ENCODE measurements at regions not wholly inside any gene's neighbourhood (a gene's known extent, or its start where the extent isn't known, plus 50 kb on each side); places are given as distances from the start of the nearest gene placed in this dataset.

DNA sequence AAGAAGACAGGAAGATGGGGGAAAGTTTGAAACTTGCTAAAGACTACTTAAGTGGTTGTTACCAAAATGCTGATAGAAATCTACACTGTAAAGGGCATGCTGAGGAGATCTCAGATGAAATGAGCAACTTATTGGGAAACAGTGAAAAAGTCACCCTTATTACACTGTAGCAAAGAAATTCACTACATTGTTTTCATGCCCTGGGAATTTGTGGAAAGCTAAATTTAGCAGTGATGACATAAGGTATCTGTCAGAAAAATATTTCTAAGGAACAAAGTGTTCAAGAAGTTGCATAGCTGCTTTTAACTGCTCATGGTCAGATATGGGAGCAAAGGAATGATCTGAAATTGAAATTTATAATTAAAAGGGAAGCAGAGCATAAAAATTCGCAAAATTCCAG lies 702.4 kb upstream of the LRRC4C start:
- TF ChIP-seq, protein P1, sequence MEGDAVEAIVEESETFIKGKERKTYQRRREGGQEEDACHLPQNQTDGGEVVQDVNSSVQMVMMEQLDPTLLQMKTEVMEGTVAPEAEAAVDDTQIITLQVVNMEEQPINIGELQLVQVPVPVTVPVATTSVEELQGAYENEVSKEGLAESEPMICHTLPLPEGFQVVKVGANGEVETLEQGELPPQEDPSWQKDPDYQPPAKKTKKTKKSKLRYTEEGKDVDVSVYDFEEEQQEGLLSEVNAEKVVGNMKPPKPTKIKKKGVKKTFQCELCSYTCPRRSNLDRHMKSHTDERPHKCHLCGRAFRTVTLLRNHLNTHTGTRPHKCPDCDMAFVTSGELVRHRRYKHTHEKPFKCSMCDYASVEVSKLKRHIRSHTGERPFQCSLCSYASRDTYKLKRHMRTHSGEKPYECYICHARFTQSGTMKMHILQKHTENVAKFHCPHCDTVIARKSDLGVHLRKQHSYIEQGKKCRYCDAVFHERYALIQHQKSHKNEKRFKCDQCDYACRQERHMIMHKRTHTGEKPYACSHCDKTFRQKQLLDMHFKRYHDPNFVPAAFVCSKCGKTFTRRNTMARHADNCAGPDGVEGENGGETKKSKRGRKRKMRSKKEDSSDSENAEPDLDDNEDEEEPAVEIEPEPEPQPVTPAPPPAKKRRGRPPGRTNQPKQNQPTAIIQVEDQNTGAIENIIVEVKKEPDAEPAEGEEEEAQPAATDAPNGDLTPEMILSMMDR (IDR thresholded peaks at IDR 0.05; ENCODE audit: low read depth, low read length): no peak
- Histone ChIP-seq H3K36me3 (no peaks in the 10 kb centered on the region), H3K4me1 (ENCODE audit: low read depth) (no peaks in the 10 kb centered on the region), H3K27me3 (no peaks in the 10 kb centered on the region), H3K9me3 (ENCODE audit: low read depth) (no peaks in the 10 kb centered on the region), H3K4me3 (no peak overlapping the region), H3K27ac (no peak overlapping the region)
- peak in 1 of 2 donors; percentile 83 for DNase-seq (ENCODE audit: low read depth in 1 of 2, low spot score in 1 of 2)

DNA sequence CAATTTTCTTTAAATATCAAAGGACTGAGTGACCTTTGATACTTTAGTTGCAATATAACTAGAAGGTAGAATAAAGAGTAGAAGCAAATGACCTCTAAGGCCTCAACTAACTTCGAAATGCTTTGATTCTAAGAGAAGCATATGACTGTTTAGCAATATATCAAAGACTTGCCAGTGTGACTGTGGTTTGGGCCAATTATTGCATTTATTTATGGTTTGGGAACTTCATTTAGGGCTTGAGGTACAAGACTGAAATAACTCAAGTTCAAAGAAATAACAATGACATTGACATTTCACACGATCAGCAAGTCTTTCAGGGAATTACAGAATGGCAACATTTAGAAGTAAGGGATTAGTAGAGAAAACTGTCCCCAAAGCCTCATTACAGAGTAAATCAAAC lies 709.7 kb upstream of the LRRC4C start:
- TF ChIP-seq, protein P1 (IDR thresholded peaks at IDR 0.05; ENCODE audit: low read depth, low read length): no peak
- H3K27me3 ChIP-seq: no peaks in the 10 kb centered on the region
- H3K27ac ChIP-seq: no peak overlapping the region
- no peak overlapping the region for H3K4me3 ChIP-seq
- no peaks in the 10 kb centered on the region for H3K4me1 ChIP-seq (ENCODE audit: low read depth)
- no peak for DNase-seq (ENCODE audit: low read depth in 1 of 2, low spot score in 1 of 2)
- no peaks in the 10 kb centered on the region for H3K9me3 ChIP-seq (ENCODE audit: low read depth)
- H3K36me3 ChIP-seq: no peaks in the 10 kb centered on the region

DNA sequence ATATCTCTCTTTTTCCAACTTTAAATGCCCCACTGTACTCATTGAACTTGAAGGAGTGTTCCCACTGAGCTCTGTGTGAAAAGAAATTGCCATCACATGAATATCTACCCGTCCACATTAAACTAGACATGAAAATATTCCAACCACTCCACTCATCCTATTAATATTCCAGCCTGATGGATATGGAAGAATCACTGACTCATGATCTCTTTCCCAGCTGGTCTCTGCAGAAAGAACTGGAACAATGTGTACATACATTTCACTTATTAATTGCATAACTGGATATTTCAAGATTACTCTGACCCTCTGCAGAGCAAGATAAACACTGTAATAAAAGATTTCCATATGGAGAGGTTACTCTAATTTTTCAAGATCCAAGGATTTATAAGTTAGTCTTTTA lies 711.1 kb upstream of the LRRC4C start:
- Histone ChIP-seq H3K9me3 (ENCODE audit: low read depth) (no peaks in the 10 kb centered on the region), H3K27me3 (no peaks in the 10 kb centered on the region), H3K4me3 (no peak overlapping the region), H3K36me3 (no peaks in the 10 kb centered on the region), H3K4me1 (ENCODE audit: low read depth) (no peaks in the 10 kb centered on the region), H3K27ac (no peak overlapping the region)
- TF ChIP-seq, protein P1 (IDR thresholded peaks at IDR 0.05; ENCODE audit: low read depth, low read length): no peak
- peak in 1 of 2 donors; percentile 73 for DNase-seq (ENCODE audit: low read depth in 1 of 2, low spot score in 1 of 2)

DNA sequence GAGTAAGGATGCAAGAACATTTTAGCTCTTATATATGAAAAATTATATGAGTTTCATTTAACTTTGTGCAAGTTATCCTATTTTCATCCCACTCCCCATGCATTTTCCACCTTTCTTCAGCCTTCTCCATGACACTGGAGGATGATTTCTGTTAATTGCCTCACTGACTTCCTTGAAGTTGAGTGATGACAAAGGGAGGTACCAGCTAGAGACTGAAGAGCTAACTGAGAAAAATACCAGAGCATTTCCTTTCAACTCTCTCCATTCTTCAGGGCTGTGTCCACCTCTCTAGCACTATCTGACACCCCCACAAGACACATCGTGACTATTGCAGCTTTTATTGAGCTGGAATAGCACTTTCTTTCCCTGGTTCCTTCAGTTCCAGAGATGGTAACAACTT lies 711.6 kb upstream of the LRRC4C start:
- no peaks in the 10 kb centered on the region for H3K27me3 ChIP-seq
- no peaks in the 10 kb centered on the region for H3K36me3 ChIP-seq
- TF ChIP-seq, protein P1 (IDR thresholded peaks at IDR 0.05; ENCODE audit: low read depth, low read length): no peak
- no peaks in the 10 kb centered on the region for H3K4me1 ChIP-seq (ENCODE audit: low read depth)
- no peak overlapping the region for H3K4me3 ChIP-seq
- H3K27ac ChIP-seq: no peak overlapping the region
- H3K9me3 ChIP-seq (ENCODE audit: low read depth): no peaks in the 10 kb centered on the region
- DNase-seq (ENCODE audit: low read depth in 1 of 2, low spot score in 1 of 2): peak in 1 of 2 donors; percentile 69

DNA sequence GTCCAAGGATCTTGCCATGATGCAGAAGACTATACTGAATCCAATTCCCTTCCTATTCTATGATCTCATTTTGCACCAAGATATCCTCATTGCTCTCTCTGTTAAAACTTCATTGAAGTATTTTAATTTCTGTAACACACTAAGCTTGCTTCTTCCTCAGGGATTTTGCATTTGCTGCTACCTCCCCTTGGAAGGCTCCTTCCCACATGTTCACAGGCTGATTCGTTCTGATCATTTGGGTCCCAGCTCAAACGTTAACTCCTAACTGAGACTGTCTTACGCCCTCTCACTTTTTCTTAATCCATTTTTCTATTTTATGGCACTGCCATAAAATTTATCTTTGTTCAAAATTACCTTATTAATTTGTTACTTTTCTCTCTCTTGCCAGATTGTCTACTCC lies 713.0 kb upstream of the LRRC4C start:
- TF ChIP-seq, protein P1 (IDR thresholded peaks at IDR 0.05; ENCODE audit: low read depth, low read length): no peak
- H3K4me3 ChIP-seq: no peak overlapping the region
- no peaks in the 10 kb centered on the region for H3K4me1 ChIP-seq (ENCODE audit: low read depth)

DNA sequence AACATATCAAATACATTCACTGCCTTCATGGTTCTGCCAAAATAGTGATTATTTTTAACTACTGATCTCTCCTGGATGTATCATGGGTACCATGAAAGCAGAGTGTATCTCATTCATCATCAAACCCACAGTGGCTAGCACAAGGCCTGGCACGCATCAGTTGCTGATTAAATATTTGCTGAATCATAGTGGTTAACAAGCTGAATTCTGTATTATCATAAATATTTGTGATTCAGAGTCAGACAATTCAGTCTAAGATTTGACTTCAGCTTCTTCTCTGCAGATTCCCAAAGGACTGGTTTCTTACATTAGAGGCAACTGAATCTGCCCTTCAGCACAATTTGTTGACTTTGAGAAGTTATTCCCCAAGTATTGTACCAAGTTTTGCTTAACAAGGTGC lies 715.8 kb upstream of the LRRC4C start:
- Histone ChIP-seq H3K36me3 (no peaks in the 10 kb centered on the region), H3K27ac (no peak overlapping the region), H3K4me3 (no peak overlapping the region), H3K27me3 (no peaks in the 10 kb centered on the region), H3K4me1 (ENCODE audit: low read depth) (no peaks in the 10 kb centered on the region), H3K9me3 (ENCODE audit: low read depth) (no peaks in the 10 kb centered on the region)
- DNase-seq (ENCODE audit: low read depth in 1 of 2, low spot score in 1 of 2): peak in 1 of 2 donors; percentile 75
- TF ChIP-seq, protein P1 (IDR thresholded peaks at IDR 0.05; ENCODE audit: low read depth, low read length): no peak

More for the DNA sequence above, 713.0 kb upstream of the LRRC4C start:
- Histone ChIP-seq H3K9me3 (ENCODE audit: low read depth) (no peaks in the 10 kb centered on the region), H3K27me3 (no peaks in the 10 kb centered on the region), H3K27ac (no peak overlapping the region), H3K36me3 (no peaks in the 10 kb centered on the region)
- DNase-seq (ENCODE audit: low read depth in 1 of 2, low spot score in 1 of 2): no peak

All from cardiac muscle cell (in vitro differentiated cells and primary cell).